22Rv1 (cell line): ENCODE measurements at regions not wholly inside any gene's neighbourhood (a gene's known extent, or its start where the extent isn't known, plus 50 kb on each side); places are given as distances from the start of the nearest gene placed in this dataset.

Experiments used
- ZFX ChIP-seq: fragments of 450-650 bp; IDR thresholded peaks from 2 replicates; pipeline ENCODE4 v1.6.1; 2017; ENCODE audit warnings: antibody characterized with exemption, borderline replicate concordance
- TF ChIP-seq, protein P1 (sequence below): fragments of 450-650 bp; IDR thresholded peaks from 2 replicates; pipeline ENCODE4 v1.5.1; 2017; ENCODE audit warnings: mild to moderate bottlenecking

DNA sequence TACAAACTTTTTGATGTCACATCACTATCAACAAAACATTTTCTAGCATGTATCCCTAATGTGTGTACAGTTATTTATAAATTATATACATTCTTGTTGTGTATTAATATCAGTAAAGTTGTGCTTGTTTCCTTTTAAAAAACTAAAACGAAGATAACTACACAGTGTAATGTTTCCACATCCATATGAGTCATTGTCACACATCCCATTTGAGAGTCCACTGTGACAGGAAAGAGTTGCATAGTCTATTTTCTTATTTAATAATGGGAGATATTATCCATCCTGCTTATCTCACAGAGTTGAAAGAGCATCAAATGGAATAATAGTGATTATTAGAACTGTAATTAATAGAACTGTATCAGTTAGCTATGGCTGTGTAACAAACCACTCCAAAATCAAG is 434.0 kb upstream of the CLINT1 start:
- TF ChIP-seq, protein P1, sequence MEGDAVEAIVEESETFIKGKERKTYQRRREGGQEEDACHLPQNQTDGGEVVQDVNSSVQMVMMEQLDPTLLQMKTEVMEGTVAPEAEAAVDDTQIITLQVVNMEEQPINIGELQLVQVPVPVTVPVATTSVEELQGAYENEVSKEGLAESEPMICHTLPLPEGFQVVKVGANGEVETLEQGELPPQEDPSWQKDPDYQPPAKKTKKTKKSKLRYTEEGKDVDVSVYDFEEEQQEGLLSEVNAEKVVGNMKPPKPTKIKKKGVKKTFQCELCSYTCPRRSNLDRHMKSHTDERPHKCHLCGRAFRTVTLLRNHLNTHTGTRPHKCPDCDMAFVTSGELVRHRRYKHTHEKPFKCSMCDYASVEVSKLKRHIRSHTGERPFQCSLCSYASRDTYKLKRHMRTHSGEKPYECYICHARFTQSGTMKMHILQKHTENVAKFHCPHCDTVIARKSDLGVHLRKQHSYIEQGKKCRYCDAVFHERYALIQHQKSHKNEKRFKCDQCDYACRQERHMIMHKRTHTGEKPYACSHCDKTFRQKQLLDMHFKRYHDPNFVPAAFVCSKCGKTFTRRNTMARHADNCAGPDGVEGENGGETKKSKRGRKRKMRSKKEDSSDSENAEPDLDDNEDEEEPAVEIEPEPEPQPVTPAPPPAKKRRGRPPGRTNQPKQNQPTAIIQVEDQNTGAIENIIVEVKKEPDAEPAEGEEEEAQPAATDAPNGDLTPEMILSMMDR = no peak
- no peak for TF ChIP-seq ZFX
